Hematopoietic multipotent progenitor cell treated with erythropoietin and hydrocortisone succinate and interleukin-3 and kit ligand, for 4 days (in vitro differentiated cells): ENCODE measurements at regions not wholly inside any gene's neighbourhood (a gene's known extent, or its start where the extent isn't known, plus 50 kb on each side); places are given as distances from the start of the nearest gene placed in this dataset.
A peak's percentile ranks its signal among the peaks of the same experiment; 100 is the strongest.

Source experiments
- DNase-seq: peaks from one replicate; pipeline ENCODE4 v3.0.0-alpha.2; 2015

DNA sequence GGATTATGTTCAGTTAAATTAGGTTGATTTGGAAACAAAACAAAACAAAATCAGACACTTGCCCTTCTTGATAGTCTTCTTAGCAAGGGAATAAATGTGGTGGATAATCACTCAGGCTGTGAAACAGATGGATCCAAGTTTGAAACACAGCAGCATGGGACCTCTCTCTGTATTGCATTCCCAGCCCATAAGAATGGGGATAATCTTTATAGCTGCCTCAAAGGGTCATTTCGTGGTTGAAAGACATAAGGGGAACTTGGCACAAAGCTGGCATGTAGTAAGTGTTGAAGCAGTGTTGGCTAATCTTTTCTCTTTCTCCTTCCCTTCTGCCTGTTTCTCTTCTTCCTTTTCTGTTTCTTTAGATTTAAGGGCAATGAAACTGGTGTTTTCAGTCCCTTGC, 333.9 kb upstream of the TLE4 start:
- peak; percentile 32 for DNase-seq

DNA sequence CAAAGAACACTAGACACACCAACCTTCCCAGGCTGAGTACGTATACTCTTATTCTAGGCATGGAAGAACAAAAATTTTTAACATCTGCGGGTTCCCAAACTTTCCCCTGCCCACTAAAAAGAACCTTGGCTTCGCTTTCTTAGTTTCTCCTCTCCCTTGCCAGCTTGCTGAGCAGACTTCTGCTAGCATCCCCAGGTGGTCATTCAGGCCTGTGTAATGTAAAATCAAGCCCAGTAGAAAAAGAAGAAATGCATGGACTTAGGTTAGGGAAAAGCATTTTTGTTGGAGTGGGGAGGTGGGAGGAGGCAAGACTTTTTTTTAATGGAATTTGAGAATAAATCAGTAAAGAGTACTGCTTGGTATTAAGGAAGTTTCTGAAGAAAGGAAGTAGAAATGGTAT, 331.0 kb upstream of the TLE4 start:
- DNase-seq, result no peak

DNA sequence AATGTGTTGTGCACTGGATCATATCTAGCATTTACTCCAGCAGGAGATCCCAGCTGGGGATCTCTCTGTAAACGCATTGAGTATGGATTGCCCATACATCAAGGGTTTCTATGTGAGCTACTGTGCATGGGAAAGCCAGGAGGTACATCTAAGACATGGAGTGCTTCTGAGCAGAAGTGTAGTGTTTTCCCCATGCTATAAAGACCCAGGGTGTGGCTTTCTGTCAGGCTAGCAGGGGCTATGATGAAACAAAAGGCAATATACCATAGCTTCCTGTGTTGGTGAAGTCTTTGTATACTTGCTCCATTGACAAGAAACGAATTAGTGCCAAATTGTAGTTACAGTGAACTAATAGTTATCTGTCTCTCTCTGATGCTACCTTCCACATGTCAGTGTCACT, 329.3 kb upstream of the TLE4 start:
- DNase-seq, result peak; percentile 12

DNA sequence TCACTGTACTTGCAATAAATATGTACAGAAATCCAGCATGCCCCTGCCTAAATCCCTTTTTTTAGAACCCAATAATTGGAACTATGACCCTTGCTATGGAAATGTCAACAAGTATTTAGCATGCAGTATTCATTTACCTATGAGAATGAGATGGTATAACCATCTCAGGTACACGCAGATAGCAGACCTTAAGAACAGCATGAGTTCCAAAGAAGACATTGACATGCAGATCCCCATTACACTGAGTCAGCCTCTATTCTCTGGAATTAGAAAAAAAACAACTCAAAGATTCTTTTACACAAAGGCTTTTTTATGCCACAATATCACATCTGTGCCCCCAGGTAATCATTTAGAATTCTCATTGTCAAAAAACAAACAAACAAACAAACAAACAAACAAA, 325.6 kb upstream of the TLE4 start:
- no peak for DNase-seq

DNA sequence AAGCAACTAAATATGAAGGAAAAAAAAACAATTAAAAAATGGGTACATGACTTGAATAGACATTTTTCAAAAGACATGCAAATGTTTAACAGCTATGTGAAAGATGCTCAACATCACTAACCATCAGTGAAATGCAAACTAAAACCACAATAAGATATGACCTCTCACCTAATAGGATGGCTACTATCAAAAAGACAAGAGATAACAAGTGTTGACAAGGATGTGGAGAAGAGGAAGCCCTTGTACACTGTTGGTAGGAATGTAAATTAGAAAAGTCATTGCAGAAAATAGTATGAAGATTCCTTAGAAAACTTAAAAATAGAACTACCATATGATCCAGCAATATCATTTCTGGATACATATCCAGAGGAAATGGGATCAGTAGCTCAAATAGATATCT, 324.7 kb upstream of the TLE4 start:
- DNase-seq, result no peak

DNA sequence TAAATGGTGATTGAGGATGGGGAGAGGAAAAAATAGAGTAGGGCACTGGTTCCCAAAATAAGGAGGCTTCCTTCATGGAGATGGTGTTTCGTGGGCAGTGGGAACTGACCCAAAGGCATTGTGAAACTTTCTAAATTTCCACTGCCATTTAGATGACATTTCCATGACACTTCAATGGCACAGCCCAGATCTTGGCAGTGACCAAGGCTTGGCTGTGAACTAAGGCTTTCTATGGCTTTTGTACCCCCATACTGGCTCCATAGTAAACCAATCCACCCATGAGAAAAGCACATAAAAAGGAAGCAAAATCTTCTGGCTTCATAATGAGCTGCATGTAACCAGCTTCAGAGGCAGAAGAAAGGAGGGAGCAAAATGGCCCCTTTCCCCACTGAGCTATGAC, 321.0 kb upstream of the TLE4 start:
- DNase-seq, result no peak

DNA sequence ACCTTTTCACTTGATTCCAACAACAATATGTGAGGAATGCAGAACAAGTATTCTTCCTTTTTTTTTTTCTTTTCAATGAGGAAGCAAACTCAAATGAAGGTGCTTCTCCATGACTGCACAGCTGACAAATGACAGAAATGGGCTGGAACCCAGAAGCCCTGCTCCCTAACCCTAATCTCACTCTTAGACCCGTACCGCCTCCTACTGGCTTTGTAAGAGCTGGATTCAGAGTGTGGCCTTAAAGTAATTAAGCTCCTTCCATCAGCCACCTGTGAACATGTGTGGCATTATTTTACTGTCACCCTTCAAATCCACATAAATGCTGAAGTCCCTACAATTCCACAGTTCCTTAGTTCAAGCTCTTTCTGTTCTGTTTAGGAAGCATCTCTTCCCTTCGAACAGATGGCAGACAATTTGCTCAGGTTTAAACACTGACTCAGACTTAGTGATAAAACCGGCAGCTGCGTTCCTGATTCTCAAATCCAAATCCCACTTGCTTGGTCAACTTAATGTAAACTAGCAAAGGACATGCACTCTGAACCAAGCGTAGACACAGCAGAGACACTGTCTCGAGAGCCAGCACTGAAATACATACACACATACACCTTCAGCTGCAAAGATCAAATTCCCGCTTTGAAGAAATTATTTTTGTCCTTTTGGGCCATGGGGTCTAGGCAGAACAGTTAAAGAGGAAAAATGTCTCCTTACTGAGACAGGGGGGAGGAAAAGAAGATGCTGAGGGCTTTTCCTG, 316.7 kb upstream of the TLE4 start:
- peak; percentile 33 for DNase-seq

DNA sequence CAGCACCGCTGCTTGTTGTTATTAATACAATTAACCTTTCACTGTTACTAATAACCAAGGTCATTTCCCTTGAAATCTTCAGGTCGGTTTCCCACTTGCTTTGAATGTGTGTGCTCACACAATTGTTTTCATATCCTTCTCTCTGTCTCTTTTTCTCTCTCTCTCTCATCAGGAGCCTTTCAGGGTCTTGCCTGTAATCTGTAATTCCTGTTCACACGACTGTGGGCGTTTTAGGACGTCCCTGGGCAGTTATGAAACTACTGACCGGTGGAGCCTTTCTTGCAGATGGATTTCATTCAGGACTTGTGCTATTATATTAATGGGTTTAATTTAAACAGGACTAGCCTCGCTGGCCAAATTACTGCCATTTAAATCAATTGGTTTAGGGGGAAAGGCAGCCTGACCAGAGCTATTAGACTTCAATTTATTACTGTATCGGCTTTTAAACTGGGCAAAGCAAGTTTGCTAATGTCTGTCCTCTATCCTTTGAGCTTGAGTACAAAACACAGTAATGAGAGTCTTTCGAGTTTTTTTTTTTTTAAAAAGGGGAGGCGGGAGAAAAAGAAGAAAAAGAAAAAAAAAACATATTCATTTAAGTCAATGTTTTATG, 316.0 kb upstream of the TLE4 start:
- no peak for DNase-seq

DNA sequence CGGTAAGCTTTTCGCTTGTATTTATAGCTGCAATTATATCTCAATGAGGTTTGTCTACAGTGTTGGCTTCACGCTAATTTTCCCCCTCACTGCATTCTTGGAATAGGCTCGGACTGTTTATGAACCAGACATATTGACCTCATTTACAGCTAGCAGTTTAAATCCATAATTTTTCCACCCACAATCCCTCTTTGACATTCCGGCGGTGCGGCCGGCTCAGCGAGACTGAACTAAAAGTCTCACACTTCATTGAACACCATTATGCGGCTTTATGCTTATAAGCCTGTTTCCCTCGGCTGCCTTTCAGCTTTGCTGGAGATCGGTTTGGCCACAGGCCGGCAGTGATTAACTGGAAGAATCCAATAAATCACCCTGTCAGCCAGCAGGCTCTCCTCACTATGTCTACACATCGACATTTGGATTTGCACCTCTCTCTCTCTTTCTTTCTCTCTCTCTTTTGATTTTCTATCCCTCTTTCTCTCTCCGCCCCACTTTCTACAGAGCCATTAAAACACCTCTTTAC, 315.0 kb upstream of the TLE4 start:
- peak; percentile 13 for DNase-seq

DNA sequence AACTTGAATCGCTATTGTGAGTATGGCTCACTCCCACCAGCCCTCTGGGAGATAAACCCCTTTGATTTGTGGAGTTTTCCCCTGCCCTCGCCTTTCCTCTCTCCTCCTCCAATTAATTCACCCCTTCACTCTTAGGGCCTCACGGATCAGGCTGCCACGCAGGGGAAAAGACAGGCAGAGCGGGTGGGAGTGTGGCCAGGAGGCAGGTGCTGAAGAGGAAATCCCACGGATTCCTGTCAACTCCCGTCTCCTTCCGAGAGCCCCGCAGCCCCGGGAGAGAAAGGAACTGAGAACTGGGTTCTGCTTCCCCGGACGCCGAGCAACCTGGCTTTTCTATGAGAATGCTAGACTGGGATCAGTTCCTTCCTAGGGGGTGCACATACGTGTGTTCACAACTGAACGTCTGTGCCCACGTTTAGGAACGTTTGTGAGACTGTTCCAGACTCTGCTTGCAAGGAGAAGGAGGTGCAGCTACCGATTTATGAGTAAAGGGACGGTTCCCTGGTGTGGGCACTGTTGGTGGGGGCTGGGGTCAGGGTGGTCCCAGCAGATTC, 314.5 kb upstream of the TLE4 start:
- no peak for DNase-seq

DNA sequence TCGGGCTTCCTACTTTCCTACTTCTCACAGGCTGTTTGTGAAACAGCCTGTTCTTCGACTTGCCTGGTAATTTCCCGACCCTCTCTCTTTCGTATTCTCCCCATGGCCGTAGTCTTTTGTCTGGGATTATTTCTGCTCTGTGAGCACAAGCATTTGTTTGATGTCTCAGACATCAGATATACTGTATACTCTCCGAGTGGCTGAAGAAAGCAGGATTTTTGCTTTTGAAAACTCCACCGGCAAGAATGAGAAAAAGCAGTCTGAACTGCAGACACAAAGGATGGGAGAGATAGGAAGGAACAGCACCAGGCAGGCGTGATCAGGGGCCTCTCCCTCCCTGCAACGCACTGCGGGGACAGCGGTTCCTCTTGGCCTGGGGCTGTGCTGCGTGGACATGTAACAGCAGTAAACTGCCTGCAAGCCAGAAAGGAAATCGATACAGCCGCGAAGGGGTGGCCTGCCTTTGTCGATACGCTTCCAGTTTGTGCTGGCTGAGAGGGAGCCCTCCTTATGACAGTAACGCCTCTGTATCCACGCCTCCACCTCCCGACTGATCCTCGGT, 313.9 kb upstream of the TLE4 start:
- DNase-seq, result no peak

DNA sequence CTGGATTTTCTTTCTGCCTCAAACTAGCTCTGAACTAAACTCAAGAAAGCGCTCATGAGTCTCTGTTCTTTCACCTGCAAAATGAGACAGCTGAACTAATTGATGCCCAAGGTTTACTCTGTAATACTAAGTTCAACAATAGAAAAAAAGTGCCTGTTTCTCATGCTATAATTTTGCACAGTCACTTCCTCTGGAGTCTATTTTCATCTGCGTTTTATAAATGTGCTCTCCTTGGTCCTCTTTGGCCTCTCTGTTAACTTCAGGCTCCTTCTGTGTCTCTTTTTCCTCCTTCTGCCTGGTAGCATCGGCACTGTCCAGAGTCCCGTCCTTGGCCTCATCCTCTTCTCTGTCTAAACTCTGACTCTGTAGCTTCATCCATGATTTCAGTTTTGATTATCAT, 311.9 kb upstream of the TLE4 start:
- peak; percentile 40 for DNase-seq

DNA sequence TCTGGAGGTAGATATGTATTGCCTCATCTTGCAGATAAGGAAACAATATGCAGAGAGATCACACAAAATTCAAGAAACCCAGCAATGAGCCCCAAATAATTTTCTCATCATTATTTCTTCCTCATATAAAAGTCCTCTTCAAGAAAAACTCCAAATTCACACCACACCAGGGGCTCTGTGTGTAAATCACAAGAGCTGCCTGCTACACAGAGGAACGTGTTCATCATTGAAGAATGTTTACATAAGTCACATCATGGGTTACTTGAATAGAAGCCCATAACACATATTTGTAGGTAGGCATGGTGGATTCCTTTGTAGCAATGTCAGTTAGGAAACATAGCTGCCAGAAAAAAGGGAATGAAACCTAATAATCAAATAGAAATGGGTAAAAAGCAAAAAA, 308.1 kb upstream of the TLE4 start:
- DNase-seq, result no peak

DNA sequence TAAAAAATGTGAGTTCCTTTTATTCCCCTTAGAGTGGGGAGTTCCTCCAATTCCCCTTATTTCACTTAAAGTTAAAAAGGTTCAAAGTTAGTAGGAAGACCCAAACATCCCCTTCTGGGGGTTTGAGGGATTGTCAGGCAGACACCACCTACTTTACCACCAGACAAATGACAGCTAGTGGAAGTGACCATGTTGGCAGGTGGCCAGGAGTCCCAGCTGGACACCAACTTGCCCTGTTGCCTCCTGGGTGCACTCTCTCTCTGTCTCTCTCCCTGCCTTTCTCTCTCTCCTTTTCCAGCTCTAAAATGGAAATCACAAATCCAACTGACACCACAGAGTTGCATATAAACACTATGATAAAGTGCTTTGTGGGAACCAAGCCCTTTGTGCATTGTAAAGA, 307.7 kb upstream of the TLE4 start:
- DNase-seq, result peak; percentile 36

DNA sequence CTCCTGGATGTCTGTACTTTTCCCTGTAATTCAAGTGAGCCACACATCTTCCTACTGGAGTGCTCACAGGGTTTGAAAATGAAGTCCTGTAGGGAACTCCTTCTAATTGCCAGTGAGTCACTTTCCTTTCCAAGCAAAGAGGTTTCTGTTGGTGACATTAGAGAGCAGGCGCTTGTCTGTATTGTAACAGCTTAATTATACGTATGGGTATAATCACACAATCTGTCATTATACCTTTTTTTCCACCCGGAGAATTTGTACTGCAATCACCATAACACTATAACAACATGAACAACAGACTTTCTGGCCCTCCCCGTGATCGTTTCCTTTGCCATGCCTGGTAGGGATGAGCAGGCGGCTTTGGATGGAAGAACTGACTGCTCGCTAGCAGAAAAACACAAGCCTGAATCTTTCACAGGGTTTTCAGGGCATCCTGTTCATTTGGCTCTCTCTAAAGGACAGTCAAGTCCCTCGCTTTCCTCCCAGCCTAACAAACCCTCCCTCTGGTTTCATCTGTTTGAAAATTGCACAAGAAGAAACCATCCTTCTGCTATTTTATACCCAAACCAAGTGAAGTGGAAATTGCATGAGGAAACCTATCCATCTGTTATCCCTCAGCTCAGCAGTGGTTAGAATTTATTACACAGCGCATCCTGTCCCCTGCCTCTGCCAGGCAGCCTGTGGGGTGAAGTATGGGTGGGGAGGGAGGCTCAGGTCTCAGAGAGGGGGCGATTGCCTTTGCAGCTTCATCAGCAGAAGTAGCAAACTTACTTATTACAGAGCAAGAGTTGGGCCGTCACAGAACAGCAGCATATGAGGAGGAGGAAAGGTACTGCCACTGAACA, 307.0 kb upstream of the TLE4 start:
- DNase-seq, result peak; percentile 78

DNA sequence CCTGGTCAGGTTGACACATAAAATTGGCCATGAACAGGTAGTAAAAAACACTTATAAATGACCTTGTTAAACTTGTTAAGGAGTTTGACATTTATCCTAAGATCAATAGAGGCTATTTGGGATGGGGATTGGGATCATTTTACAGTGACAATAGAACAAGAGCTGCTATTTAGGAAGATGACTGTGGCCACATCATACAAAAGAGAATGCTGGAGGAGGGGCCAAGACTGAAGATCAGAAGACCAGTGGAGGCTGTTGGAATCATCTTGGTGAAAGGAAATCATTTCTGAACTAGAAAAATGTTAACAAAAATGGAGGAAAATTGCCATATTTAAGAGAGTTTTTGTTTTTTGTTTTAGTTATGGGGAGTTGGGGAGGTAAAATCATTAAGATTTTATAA, 304.8 kb upstream of the TLE4 start:
- no peak for DNase-seq

DNA sequence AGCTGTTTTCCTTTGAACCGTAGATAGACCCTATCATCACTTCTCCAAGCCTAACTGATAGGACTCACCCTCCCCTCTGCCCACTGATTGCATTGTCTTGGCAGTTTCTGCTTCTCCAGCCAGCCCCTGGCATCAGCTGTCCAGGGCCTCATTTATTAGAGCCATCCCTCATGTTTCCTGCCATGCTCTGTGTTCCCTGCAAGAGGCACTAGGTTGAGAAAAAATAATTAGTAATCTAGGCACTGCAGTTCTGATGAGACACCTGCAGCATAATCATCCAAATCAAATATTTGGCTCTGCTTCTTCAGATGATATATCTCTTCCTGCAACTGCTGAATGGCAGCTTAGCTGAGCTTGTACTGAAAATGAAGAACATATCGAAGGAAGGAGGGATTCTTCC, 303.0 kb upstream of the TLE4 start:
- no peak for DNase-seq

DNA sequence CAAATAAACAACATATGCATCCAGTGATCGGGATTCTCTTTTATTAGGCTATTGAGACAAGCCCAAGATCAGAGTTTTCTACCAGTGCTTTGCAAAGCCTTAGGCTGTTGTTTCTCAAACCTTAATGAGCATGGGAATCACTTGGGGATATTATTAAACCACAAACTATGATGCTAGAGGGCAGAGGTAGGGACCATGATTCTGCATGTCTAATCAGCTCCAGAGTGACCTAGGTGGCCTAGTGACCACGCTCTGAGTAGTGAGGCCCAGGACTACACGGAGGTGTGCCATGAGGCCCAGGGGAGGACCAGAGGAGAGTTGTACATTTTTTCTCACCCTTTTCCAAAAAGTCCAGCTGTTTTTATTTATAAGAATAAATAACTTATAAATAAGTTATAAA, 298.5 kb upstream of the TLE4 start:
- DNase-seq, result no peak

DNA sequence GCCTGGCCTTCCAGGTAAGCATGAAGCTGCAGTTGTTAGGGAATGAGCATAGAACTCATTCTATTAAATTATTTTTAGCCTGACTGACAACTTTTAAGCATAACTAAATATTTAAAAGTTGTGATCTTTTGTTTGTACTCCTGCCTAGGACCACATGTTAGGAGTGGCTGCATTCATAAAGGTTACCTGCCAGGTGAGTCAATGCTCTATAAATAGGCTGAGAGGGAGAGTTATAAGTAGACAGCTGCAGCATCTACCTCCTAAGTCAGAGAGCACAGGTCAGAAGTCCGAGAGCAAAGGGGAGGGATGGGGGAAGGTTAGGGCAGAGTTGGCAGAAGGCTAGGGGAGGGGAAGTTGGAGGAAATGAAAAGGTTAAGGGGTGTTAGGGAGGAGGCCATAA, 292.4 kb upstream of the TLE4 start:
- no peak for DNase-seq

DNA sequence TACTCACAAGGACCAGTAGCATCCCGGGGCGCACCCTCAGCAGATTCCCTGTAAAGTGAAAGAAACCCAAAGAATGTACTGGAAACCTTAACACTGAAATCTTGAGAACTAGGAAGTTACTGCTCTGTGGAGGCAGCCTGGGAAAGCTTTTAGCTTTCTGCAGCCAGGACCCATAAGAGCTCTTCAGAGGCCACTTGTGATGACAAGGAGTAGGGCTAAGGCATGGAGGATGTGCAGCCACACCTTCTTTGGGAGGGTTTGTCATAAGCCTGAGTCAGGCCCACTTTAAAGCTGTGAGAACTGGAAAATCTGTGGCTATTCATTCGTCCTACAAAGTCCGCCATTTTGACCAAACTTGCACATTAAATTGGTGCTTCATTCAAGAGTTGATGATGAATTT, 291.1 kb upstream of the TLE4 start:
- DNase-seq, result no peak

DNA sequence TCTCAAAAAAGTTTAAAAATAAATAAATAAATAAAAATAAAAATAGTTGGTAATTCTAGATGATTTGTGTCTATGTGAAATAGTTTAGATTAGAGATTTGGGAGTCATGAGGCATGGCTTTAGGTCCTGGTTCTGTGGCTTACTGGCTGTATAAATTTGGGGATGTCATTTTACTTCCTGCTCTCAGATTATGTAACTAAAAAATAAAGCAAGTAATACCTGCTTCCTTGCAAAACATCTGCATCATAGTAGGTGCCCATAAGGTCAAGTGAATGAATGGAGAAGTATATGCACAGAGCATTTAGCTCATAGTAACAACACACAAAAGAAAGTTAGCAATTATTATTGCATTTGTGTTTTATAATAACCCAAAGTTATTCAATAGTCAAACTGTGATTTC, 287.7 kb upstream of the TLE4 start:
- peak; percentile 30 for DNase-seq

DNA sequence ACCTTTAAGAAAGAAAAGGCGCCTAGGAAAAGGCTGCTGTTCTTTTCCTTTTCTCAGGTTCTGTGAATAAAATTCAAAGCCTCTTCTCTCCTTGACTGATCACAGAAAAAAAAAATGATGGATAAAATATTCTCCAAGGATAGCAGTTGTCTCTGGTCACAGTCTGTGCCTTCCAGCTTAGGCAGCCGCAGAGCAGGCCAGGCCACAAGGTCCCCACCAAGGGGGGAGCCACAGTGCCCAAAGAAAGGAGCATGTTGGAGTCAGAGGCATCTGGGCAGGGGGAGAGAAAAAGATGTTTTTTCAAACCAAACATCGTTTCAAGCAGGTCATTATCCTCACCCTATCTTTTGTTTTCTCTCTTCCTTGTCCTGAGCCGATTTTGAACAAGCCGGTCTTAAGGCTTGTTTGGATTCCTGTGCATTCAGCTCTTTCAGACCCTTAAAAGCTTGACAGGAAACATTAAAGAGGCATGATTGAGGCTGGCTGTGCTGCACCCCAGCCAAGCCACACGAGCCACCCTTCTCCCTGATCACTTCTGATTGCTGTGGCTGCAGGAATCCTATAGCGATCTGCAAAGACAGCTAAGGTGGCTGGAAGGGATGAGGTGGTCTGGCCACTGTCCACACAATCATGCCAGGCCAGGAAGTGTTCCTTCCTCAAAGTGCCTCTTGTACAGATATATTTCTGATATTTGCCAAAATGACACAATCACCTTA, 284.6 kb upstream of the TLE4 start:
- peak; percentile 1 for DNase-seq
